ENCODE measurements at regions not wholly inside any gene's neighbourhood (a gene's known extent, or its start where the extent isn't known, plus 50 kb on each side); places are given as distances from the start of the nearest gene placed in this dataset.

DNA sequence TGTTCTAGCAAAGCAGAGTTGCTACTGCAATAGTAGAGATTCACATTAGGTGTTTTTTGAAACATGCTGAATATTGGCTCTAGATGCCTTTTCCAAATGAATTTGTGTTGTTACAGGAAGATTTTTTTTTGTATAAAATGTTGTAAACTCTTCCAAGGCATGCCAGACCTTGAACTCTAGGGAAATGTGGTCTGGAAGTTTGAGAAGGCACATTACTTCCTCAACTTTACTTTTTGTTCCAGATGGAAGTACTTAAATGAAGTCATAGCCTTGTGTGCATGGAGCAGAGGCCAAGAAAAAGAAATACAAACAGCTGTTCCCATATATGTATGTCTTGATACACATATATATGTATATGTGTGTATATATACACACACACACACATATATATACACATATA, 585.7 kb upstream of the MARCKS start:
- DNase-seq: no peak

DNA sequence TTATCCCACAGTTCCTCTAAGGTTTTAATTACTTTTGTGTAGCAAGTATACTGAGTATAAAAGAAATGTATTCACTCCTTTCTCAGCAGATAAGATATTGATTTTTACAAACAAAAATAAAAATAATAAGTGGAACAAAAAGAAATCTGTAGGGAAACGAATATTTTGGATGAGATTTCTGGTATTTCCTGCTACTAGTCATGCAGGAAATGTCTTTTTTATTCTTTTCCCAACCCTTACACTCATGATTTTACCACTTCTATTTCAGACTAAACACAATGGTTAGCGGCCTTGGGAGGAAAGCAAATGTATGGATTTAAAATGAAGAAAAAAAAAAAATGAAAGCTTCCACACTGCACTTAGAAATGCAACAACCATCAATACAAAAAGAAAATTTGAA, 580.5 kb upstream of the MARCKS start:
- DNase-seq: no peak

DNA sequence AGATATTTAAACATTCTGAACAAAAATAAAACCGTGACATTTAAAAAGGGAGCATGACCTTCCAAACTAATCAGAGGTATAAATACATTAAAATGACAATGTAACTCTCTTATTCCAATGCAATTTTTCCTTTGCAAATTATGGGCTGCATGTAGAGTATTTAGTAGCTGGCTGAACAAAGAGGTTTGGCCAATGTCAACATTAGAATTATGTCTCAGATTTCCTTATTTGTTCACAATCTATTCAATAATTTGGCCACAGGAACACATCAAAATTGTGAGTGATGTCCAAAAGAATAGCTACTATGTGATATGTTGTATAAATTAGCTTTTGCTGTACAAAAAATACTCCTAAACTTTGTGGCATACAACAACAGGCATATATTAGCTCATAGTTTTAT, 580.0 kb upstream of the MARCKS start:
- no peak for DNase-seq

DNA sequence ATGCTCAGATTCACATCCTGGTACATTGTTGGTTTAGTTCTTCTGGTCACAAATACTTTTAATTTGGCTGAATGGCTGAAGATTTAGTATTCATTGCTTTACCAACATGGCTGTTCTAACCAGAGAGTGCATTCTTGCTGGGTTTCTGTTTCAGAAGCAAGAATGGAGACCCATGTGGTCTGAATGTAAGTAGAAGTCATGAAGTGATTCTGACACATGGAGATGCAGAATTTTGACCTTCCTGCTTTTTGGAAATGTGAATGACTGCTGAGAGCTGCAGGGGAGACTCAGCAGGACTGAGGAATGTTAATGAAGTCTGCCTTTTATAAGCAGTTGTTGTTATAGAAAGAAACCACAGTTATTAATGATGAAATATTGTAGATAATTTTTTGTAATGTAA, 576.1 kb upstream of the MARCKS start:
- no peak for DNase-seq

DNA sequence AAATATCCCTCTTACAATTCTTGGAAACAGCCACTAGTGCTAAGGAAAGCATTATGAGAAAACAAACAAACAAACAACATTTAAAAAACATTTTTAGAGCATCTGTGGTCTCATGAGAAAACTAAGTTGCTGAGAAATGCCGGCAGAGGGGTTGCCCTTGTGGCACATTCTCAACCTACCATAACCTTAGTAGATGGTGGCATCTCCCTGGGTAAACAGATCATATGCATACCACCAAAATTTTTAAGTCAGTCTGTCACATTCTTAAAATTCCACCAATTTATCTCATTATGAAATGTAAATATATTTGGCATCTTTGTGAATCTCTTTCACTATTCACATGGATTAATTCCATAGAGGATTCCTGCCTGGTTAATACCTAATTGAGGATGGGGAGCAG, 575.7 kb upstream of the MARCKS start:
- no peak for DNase-seq

DNA sequence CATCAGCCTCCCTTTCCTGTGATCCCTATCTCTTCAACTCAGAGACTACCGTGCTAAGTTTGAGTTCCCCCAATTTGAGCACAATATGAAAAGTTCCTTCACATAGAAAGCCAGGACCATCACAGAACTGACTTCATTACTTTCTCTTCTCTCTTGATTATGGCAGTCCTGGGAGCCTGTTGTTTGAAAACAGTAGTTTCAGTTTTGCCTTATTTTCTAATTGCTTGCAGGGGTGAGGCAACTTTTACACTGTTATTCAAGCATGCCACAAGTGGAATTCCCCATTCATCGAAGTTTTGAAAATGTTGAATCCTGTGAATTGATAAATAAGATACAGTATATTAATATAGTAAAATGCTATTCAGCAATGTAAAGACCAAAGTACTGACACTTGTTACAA, 569.7 kb upstream of the MARCKS start:
- DNase-seq: no peak

DNA sequence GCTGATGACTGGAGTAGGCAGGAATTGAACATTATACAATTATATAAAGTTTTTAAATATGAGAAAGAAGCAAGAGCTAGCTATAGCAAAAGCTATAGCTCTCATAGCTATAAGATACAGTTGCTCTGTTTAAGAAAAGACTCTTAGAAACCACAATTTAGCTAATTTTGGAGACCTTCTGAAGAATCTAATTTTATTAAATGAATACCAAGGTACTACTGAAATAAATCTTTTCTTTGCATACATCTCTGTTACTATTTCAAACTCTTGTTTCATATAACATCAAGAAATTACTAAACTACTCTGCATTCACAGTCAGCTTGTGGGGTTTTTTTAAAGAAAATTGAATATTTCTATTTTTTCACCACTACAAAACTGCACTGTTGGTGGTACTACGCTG, 568.7 kb upstream of the MARCKS start:
- no peak for DNase-seq

DNA sequence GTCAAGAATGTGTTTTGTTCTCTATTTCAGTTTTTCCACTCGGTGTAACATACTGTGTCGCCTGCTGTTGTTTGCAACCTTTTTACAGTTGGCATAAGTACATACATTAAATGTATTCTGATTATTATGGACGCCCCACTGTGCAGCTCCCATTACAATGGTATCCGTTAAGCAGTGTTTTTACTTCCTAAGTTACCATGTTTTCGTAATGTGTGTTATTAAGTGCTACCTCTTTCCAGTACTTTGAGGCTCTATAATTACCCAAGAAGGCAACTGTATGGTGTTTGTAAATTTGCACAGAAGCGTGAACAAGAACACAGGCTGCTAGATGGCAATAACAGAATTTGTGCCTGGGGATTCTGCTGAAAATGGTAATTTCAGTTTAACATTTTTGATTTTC, 568.0 kb upstream of the MARCKS start:
- no peak for DNase-seq

DNA sequence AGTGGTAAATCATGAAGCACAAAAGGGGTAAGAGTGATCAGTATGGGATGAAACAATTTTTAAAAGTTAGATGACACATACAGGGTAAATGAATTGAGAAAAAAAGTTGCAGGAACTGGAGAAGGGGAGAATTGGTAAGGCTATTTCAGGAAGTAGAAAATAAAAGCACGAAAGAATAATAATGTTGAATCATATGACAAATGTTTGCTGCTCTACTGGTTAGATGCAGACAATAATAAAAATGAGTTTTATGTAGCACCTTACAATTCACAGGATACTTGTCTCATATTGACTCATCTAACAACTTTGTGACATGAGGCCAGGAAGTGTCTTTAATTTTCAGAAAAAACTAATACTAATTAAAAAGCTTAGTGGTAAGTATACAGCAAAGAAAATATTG, 566.5 kb upstream of the MARCKS start:
- no peak for DNase-seq

DNA sequence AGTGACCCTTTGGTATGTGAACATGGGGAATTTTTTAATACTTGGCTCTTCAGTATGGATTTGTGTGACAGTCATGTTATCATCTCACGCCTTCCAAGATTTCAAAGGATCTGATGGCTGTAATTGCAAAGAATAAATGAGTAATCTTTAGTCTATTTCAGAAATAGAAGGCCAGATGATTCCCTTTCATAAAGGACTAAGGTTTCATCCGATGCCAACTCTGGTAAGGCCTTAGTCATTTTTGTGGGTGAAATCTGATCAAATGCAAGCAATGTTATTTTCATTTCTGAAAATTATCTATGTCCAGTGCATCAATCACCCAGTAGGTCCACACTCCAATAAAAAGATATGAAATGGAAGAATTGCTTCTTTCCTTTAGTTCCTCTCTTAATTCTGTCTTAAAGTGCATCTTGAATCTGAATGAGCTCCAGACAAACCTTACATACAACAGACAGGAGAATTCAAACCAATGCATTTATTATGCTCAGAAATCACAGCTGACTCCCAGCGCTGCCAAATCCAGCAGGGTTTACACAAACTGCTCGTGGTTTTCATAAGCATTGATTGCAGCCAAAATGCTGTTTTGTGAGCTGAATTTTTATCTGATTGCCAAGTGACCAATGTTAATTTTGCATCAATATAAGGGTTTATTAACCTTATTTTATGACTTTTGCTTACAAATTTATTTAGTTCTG, 565.2 kb upstream of the MARCKS start:
- no peak for DNase-seq

DNA sequence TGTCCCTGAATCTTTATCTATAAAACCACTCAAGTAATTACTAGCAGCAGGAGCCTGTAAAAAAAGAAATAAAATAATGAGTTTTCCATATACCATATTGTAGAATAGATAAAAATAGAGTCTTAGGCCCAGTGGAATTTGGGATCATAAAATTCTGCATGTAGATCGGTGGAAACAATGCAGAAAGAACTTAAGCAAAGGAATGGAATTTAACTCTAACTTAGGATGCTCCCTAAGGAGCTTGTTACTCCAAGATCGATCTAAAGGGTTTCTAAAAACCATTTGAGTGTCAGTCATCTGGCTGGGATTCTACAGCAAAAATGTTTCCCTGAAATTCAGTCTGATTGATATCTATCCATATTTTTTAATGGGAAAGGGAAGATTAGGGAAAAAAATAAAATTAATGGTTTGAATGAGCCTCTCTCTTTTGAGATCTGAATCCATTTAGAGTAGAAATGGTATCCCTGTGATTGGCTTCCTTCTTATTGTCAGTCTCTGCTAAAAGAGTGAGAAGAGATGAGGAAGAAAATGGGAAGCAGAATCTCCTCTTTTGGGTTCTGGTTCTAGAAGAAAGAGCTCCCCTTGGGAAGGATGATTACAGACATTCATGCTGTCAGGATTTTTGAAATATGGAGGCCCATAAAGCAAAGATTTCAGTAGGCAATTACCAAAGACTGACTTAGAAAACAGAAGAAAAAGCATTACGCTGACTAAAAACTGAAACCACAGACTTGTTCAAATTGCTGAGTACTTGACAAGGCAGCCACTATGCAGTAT, 564.3 kb upstream of the MARCKS start:
- no peak for DNase-seq

DNA sequence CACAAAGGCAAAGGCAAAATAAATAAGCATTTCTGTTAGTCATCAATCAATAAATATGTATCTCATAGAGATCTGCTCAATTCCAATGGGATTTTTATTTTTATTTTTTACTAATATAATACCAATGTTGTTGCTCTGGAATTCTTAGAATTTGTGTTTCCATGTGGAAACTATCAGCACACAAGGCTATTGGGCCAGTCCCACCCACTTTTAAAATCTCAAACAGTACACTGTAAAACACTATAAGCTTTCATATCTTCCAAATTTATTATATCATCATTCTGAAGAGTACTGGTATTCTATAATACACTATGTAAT, 563.8 kb upstream of the MARCKS start:
- no peak for DNase-seq

DNA sequence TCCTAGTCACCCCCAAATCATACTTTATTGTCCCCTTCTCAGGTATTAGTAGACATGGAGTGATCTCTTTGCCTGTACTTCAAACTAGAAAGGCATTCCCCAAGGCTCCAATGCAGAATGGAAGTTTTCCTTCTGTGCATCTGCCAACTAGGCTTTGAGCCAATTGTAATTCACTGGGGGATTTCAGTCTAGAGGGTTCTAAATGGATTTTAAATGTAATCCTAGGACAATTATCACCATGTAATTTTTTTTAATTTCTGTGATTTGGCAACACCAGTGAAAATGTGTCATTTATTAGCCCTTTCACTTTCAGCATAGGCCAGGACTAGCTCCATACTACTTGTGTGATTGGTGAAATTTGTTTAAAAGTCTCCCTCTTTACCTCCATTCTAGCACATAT, 557.6 kb upstream of the MARCKS start:
- DNase-seq: no peak

DNA sequence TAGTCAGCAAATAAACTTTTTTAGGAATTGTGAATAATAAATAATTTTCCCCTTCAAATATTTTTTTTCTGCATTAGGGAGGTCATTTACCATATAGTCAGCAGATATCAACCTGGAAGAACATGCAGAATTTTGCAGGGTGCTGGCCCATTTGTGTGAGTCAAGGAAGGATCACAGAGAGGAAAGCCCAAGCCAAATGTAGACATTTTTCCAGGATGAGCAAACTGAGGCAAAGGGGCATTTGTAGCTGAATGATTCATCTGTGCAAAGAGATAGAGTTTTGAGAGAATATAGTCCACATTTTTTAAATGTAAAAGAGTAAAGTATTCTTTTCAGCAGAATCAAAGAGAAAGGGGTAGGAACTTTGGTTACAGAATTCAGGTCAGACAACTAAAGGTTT, 555.5 kb upstream of the MARCKS start:
- DNase-seq: no peak

DNA sequence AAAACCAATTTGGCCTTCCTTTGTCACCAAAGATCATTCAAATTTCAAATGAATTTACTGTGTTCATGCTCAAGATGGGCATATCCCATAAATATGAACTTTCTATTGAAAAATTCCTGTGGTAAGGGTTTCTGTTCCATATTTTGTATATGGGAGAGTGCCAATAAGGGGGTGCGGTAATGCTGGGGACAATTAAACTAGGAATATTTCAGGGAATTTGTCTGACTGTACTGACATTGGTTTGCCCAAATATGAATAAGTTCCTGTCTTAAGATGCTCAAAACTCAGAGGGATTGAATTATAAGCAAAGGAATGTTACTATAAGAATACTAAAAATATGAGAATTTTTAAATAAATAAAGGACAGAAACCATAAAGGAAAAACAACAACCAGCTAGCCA, 553.0 kb upstream of the MARCKS start:
- no peak for DNase-seq

DNA sequence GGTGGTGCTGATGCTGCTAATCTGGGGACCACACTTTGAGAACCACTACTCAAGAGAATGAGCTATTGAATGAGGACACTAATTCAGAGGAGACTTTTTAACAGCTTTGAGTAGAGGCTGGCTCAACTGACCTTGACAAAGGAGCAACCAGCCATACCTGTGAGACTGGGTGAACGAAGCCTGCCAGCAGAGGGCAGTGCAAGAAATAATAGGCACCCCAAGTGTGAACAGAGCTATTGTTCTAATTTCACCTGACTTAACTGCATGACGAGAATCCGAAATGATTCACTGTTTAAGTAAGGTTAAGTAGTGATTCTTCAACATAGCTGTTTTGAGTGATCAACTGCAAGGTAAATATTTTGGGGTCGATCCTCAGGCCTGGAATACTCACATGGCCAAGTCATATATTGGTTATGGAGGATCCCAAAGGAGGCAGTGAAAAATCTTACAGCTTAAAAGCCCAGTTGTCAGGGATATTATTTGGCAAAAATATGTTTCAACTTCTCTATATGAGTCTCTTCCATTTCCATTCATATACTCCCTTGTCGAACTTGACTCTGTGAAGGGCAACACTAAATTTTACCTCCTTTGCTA, 550.5 kb upstream of the MARCKS start:
- DNase-seq: peak; percentile 71

DNA sequence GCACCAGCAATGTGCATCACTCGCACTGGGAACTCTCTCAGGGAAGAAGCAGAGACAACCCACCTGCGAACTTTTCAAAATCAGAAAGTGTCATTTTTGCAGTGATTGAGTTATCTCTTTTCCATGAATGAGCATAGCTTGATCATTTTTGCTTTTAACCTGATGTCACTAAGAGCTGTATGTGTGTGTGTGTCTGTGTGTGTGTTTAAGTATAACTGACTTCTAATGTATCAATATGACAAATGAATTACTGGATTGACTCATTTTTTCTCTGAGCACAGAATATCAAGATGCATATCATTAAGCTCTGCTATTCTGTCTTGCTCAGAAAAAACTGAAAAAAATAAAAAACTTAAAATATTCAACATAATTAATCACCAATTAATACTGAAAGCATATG, 548.9 kb upstream of the MARCKS start:
- no peak for DNase-seq

DNA sequence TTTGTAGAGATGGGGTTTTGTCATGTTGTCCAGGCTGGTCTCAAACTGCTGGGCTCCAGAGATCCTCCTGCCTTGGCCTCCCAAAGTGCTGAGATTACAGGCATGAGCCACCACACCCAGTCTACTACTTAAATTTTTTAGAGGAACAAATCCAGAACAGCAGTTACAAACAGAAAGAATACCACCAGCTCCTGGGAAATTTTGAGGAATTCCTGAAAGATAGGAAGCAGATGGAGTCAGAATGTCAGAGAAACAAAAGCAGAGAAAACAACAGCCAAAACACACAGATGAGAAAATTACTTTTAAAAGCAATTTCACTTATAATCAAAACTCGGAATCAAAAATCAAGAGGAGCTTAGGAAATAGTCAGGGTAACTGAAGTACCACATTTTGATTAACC, 543.3 kb upstream of the MARCKS start:
- DNase-seq: no peak

DNA sequence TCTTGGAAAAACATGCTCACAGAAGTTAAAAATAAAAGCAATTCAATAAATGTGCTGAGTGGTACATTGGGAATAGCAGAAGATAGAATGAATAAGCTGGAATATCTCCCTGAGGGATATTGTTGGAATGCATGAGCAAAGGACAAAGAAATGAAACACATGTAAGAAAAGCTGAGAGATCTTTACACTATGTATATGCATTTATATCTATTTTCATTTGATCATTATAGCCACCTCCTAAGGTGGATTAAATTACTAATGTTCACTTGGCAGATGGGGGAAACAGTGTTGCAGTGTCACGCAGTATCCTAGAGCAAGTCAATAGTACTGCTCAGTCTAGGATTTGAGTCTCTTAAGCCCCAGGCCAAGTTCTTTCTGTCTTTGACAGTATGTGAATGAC, 542.0 kb upstream of the MARCKS start:
- DNase-seq: no peak

DNA sequence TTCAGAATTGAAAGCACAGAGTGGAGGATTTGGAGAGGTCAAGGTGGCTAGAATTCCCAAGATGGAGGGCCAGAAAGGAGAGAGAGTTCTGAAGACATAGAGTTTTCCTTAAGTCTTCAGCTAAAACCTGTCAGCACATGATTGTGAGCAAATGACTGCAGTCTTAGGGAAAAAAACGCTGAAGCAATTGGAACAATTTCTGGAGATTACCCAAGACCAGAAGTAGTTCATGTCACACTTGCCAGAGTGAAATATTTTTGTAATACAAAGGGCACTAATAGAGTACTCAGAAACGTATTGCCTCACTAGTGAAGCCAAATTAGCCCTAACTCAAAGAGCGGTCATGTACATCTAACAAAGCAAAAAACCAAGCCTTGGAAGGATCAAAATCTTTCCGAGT, 541.3 kb upstream of the MARCKS start:
- DNase-seq: no peak

DNA sequence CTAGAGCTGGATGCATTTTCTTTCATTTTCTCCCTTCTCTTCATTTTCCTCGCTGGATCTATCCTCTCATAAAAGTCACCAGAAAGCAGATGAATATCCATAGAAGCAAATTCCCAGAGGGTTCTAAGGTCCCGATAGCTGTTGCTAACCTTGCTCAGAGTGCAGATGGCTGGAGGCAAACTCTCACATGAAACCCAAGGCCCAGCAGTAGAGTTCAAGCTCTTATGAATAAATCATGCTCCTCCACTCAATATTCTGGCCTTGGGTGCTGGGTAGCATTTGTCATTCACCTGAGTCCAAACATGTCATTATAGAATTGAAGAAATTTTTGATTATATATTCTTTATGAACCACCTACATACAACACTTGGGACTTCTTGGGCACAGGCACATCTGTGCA, 539.7 kb upstream of the MARCKS start:
- DNase-seq: no peak

DNA sequence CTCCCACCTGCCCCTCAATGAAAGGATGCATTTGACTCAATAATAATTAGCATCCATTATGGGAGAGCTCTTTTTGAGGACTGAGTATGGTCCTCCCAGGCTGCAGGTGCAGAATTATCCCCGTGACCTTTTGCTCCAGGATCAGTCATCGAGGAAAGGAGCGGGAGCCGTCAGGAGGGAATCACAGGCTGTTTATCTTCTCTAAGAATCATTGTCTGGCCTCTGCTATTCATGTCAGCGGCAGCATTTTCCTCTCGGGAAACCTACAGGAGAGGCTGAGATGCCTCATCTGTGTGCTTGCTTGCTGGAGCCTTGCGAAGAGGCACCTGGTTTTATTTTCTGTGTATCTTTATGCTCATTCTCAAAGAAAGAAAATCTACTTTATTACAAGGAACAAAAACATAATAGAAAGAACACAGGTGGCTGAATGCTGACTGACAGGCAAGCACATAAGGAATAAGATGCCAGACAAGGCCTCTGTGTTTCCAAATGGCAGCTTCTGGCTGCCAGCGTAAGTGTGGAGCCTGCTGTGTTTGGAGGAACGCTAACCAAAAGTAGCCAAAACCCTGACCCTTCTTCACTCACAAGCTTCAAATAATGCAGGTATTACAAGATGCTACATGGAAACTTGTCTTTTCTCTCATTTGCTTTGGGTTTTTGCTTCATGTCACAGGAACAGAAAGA, 539.1 kb upstream of the MARCKS start:
- no peak for DNase-seq

DNA sequence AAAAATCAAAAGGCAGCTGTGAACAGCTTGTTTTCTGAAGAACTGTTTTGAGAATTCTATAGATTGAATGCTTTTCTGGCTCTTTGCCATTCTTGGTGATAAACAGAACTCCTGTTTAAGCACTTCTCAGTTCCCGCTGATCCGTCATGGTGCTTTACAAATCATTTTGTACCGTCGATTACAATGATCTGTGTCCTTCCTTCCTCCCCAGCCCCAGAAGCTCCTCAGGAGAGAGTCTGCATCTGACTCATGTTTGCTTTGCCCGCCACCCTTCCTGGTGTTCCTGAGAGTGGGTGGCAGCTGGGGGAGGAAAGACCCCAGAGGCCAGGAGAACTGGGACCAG, 538.6 kb upstream of the MARCKS start:
- no peak for DNase-seq

DNA sequence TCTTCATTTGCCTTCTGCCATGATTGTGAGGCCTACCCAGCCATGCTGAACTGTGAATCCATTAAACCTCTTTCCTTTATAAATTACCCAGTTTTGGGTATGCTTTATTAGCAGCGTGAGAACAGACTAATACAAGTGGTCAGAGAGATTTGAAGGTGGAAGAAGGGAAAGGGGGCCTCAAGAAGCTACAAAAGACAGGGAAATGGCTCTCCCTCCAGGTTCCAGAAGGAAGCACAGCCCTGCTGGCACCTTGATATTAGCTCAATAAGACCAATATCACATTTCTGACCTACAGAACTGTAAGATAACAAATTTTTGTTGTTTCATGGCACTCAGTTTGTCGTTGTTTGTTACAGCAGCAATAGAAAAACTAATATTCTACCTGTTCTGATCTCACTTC, 536.5 kb upstream of the MARCKS start:
- no peak for DNase-seq
